BJ (cell line): ENCODE measurements at regions not wholly inside any gene's neighbourhood (a gene's known extent, or its start where the extent isn't known, plus 50 kb on each side); places are given as distances from the start of the nearest gene placed in this dataset.
"Not testable (repeated sequence)": the region's sequence is repeated elsewhere in the genome, so short reads cannot be mapped to it uniquely, and the experiment has no call there.

Experiments used
- CTCF ChIA-PET: fragments of 350-600 bp; formaldehyde crosslinking; extraction: SDS; loops from one replicate; lab custom pipeline; 2021; ENCODE audit warnings: antibody characterized with exemption, inconsistent platforms; lab: Yijun Ruan, JAX
- POLR2A ChIA-PET: fragments of 300-600 bp; sonication (Branson Sonifier 250); formaldehyde crosslinking; extraction: SDS; loops from one replicate; lab custom pipeline; 2021; ENCODE audit warnings: antibody characterized with exemption; lab: Charles Lee
- DNase-seq: peaks from one replicate; pipeline ENCODE4 v3.0.0-alpha.2; 2011; ENCODE audit warnings: low read depth
- H3K27me3 ChIP-seq: 2 replicates; pipeline ENCODE4 v1.6.0; 2011; ENCODE audit warnings: low read length; ENCODE audit not compliant: control insufficient read depth, insufficient read depth
- H3K36me3 ChIP-seq: 2 replicates; pipeline ENCODE4 v1.5.1; 2011; ENCODE audit warnings: low read length; ENCODE audit not compliant: control insufficient read depth, insufficient read depth
- H3K4me3 ChIP-seq: 2 replicates; pipeline ENCODE4 v1.5.1; 2011; ENCODE audit warnings: low read depth, mild to moderate bottlenecking, control low read depth, low read length
- TF ChIP-seq, protein P1 (sequence below): IDR thresholded peaks from 2 replicates; pipeline ENCODE4 v1.5.1; 2011; ENCODE audit warnings: low read depth, mild to moderate bottlenecking, control low read depth, inconsistent platforms, low read length, moderate library complexity; ENCODE audit not compliant: insufficient read depth

DNA sequence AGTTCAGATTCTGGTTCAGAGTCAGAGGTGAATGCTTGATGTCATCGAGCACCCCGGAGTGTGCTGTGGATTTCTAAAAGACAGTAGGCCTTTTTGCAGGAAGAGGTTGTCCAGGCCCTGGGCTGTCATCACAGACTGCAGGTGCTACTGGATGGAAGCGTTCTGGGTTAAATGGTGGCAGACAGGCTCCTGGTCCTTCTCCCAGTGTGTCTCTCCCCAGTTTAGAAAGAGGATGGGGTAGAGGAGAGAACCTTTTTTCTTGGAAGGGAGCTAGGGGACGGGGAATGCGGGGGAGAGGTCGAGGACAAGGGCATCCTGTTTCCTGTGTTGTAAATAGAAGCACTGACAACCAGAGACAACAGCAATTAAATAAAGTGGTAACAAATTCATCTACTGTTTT, 102.3 kb upstream of the NUDT6 start:
- ChIA-PET POLR2A (no interaction called here), CTCF (no interaction called here)
- Histone ChIP-seq H3K27me3 (no peaks in the 10 kb centered on the region), H3K4me3 (no peak overlapping the region), H3K36me3 (no peaks in the 10 kb centered on the region)
- no peak for DNase-seq
- TF ChIP-seq, protein P1, sequence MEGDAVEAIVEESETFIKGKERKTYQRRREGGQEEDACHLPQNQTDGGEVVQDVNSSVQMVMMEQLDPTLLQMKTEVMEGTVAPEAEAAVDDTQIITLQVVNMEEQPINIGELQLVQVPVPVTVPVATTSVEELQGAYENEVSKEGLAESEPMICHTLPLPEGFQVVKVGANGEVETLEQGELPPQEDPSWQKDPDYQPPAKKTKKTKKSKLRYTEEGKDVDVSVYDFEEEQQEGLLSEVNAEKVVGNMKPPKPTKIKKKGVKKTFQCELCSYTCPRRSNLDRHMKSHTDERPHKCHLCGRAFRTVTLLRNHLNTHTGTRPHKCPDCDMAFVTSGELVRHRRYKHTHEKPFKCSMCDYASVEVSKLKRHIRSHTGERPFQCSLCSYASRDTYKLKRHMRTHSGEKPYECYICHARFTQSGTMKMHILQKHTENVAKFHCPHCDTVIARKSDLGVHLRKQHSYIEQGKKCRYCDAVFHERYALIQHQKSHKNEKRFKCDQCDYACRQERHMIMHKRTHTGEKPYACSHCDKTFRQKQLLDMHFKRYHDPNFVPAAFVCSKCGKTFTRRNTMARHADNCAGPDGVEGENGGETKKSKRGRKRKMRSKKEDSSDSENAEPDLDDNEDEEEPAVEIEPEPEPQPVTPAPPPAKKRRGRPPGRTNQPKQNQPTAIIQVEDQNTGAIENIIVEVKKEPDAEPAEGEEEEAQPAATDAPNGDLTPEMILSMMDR, result no peak

DNA sequence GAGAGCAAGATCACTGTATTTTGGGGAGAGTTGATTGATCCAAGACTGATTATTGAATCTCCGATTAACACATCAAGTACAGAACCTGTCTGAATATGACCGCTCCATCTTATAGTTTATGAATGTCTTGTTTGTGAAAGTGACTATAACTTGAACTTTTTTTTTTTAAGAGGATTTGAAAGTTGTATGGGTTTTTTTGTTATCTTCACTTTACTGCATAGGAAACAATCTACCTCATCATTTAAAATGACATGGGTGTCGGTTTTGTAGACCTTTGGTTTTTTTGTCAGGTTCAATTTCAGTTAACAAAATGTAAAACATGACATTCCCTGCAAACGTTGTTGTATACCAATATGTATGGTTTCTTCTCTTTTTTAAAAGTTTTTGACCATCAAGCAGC, 103.0 kb upstream of the NUDT6 start:
- CTCF ChIA-PET, result no interaction called here
- no peak for DNase-seq
- POLR2A ChIA-PET, result no interaction called here
- H3K4me3 ChIP-seq, result no peak overlapping the region
- TF ChIP-seq, protein P1, result no peak
- H3K27me3 ChIP-seq, result no peaks in the 10 kb centered on the region
- H3K36me3 ChIP-seq, result no peaks in the 10 kb centered on the region

DNA sequence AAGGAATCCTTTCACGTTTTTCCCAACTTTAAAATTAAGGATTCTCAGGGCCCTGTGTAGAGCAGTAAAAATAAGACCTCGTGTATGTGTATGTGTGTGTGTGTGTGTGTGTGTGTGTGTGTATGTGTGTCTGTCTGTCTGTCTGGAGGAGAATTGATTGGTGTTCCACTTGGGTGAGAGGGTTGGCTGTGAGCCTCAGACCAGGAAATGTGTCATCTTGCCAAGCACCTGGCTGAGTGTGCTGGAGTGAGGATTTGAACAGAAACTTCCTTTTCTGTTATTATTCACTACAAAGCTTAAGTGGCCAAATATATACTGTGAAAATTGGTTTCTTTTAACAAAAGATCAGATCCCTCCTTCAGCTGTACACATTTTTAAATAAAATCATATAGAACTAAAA, 103.6 kb upstream of the NUDT6 start:
- H3K4me3 ChIP-seq, POLR2A ChIA-PET, DNase-seq, H3K27me3 ChIP-seq, CTCF ChIA-PET, H3K36me3 ChIP-seq: not testable (repeated sequence)

DNA sequence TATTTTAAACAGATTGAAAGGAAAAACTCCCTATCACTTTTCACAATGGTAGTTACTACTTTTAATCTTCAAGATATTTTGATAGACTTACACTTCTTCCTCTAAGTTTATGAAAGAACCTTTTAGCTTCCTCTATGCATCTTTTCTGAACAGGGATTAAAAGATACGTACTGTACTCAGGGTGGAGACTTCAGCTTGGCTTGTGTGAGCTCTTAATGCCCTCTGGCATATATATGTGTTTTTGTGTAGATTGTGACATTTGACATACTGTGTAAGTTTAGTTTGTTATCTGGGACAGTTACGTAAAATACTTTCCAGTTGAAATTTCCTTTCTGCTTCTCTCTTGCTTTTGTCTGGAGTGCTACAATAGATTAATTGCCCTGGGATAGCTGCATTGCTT, 109.3 kb upstream of the NUDT6 start:
- POLR2A ChIA-PET, result no interaction called here
- Histone ChIP-seq H3K4me3 (no peak overlapping the region), H3K27me3 (no peaks in the 10 kb centered on the region), H3K36me3 (no peaks in the 10 kb centered on the region)
- no peak for DNase-seq
- TF ChIP-seq, protein P1, result no peak
- CTCF ChIA-PET, result no interaction called here

DNA sequence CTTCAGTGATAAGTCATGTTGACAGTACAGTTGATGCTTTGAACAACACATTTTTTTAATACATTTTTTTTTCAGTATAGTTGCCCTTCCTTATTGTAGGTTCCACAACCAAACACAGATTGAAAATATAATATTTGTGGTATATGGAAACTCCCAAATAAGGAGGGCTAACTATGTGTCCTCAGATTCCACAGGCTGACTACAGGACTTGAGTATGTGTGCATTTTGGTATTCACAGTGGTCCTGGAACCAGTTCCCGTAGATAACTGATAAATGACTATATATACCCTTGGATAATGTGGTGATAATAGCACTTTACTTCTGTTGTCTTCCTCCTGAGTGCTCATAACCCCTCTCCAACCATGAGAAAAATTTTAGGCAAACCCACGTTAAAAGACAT, 111.6 kb upstream of the NUDT6 start:
- Histone ChIP-seq H3K4me3 (no peak overlapping the region), H3K36me3 (no peaks in the 10 kb centered on the region), H3K27me3 (no peaks in the 10 kb centered on the region)
- CTCF ChIA-PET, result no interaction called here
- TF ChIP-seq, protein P1, result no peak
- POLR2A ChIA-PET, result no interaction called here
- DNase-seq, result no peak

DNA sequence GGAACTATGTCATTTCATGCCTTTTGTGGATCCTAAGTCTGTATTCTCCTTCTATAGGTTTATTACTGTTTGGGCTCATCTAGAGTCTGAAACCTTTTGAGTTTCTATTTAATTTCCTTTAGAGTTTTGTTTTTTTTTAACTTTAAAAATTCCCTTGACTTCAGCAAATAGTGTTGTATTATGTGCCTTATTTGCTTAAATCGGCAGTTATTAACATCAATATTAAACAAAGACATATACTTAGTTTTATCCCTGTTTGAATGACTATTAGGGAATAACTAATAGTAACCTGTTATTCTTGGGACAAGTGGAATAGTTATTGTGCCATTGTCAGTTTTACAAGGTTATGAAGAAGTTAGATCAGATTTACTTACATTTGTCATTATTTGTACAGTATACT, 112.8 kb upstream of the NUDT6 start:
- POLR2A ChIA-PET, result no interaction called here
- CTCF ChIA-PET, result interaction anchor here (0.5 kb wide), 1 partner anchor 245 kb away, joined by 3 read pairs; no protein-coding TSS in a partner anchor

More for the DNA sequence above, 112.8 kb upstream of the NUDT6 start:
- no peaks in the 10 kb centered on the region for H3K27me3 ChIP-seq
- no peaks in the 10 kb centered on the region for H3K36me3 ChIP-seq
- no peak for DNase-seq
- TF ChIP-seq, protein P1, result no peak
- no peak overlapping the region for H3K4me3 ChIP-seq
